ENCODE measurements at regions not wholly inside any gene's neighbourhood (a gene's known extent, or its start where the extent isn't known, plus 50 kb on each side); places are given as distances from the start of the nearest gene placed in this dataset.

DNA sequence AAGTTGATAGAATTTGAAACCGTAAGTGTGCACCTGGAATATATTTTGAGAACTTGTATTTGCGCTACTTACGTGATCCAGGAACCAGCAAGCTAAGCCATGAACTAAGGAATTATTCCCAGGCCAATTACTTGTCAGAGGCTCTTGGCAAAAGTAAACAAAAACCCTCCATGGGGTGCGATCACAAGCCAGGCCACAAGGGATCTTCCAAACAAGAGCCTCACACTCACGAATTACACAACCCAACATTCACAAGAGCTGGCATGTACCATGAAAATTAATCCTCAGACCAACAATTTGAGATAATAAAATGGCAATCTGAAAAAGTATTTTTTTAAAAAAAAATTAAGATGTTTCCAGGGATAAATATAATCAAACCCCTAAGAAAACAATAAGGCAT, 467.0 kb upstream of the AKR1E2 start:
- no peak overlapping the region for H2BK15ac ChIP-seq (ENCODE audit: low read depth, low read length)
- H3K27me3 ChIP-seq (ENCODE audit: insufficient read depth, low read length), result no peaks in the 10 kb centered on the region
- H3K27me3 Mint-ChIP-seq (ENCODE audit: low read depth), result no peaks in the 10 kb centered on the region; the same call in 1 of the 2 replicates
- H3K9me3 ChIP-seq (ENCODE audit: control insufficient read depth, low read depth, low read length), result no peaks in the 10 kb centered on the region
- no peaks in the 10 kb centered on the region for H3K9me3 Mint-ChIP-seq
- H2AK5ac ChIP-seq (ENCODE audit: insufficient read length, low read length), result no peak overlapping the region
- H4K8ac ChIP-seq (replicated peaks; ENCODE audit: insufficient read length, low read depth, low read length), result no peak overlapping the region
- H2BK5ac ChIP-seq (ENCODE audit: insufficient read length, low read length), result no peak overlapping the region
- H3K23ac ChIP-seq (ENCODE audit: insufficient read length, low read depth, low read length), result no peak overlapping the region
- H3K27ac Mint-ChIP-seq, result no peak overlapping the region
- H2AFZ ChIP-seq (ENCODE audit: low read length), result no peak overlapping the region
- no peaks in the 10 kb centered on the region for H3K79me2 ChIP-seq (ENCODE audit: insufficient read depth, low read length)
- H3T11ph ChIP-seq (ENCODE audit: low read length), result no peak overlapping the region
- H3K18ac ChIP-seq (ENCODE audit: insufficient read length, low read depth, low read length), result no peak overlapping the region
- no peaks in the 10 kb centered on the region for H3K79me1 ChIP-seq (ENCODE audit: insufficient read depth, low read depth, low read length, poor library complexity, severe bottlenecking)
- H3K4me1 Mint-ChIP-seq, result peaks cover 5% of the 10 kb centered on the region in 2 experiments
- no peak overlapping the region for H2BK120ac ChIP-seq (ENCODE audit: low read depth, low read length, poor library complexity, severe bottlenecking)
- H4K5ac ChIP-seq (ENCODE audit: insufficient read length, low read depth, low read length), result no peak overlapping the region
- no peak overlapping the region for H3K56ac ChIP-seq (ENCODE audit: insufficient read length, low read depth, low read length)
- no peak overlapping the region for H3K4ac ChIP-seq (ENCODE audit: low read depth, low read length)
- no peak overlapping the region for H2BK20ac ChIP-seq (ENCODE audit: low read depth, low read length, poor library complexity, severe bottlenecking)
- DNase-seq, result peak; percentile 46
- H3K4me2 ChIP-seq (ENCODE audit: insufficient read depth, insufficient read length, low read length), result no peak overlapping the region
- TF ChIP-seq, protein P1, sequence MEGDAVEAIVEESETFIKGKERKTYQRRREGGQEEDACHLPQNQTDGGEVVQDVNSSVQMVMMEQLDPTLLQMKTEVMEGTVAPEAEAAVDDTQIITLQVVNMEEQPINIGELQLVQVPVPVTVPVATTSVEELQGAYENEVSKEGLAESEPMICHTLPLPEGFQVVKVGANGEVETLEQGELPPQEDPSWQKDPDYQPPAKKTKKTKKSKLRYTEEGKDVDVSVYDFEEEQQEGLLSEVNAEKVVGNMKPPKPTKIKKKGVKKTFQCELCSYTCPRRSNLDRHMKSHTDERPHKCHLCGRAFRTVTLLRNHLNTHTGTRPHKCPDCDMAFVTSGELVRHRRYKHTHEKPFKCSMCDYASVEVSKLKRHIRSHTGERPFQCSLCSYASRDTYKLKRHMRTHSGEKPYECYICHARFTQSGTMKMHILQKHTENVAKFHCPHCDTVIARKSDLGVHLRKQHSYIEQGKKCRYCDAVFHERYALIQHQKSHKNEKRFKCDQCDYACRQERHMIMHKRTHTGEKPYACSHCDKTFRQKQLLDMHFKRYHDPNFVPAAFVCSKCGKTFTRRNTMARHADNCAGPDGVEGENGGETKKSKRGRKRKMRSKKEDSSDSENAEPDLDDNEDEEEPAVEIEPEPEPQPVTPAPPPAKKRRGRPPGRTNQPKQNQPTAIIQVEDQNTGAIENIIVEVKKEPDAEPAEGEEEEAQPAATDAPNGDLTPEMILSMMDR (conservative IDR thresholded peaks at IDR 0.05), result peak; percentile 22; the same call in 1 of the 3 replicates
- no peak overlapping the region for H3K14ac ChIP-seq (ENCODE audit: insufficient read depth, low read length)
- H2BK12ac ChIP-seq (ENCODE audit: insufficient read length, low read depth, low read length), result no peak overlapping the region
- H3K4me1 ChIP-seq (ENCODE audit: insufficient read depth, low read length), result no peaks in the 10 kb centered on the region
- H4K20me1 ChIP-seq (ENCODE audit: control insufficient read depth, insufficient read depth, insufficient read length), result no peaks in the 10 kb centered on the region
- no peak overlapping the region for H3K9ac ChIP-seq (ENCODE audit: extremely low read depth, insufficient read length, low read length)
- no peak overlapping the region for H4K91ac ChIP-seq (ENCODE audit: insufficient read length, low read depth, low read length)
- no CpG with 5 or more reads among the region's 5 CpGs for WGBS (ENCODE audit: extremely low coverage, insufficient read length, low lambda C conversion rate)
- no peaks in the 10 kb centered on the region for H3K36me3 Mint-ChIP-seq (ENCODE audit: insufficient read depth in 1 of 3, low read depth in 3 of 3)
- no peaks in the 10 kb centered on the region for H3K23me2 ChIP-seq (ENCODE audit: insufficient read length, low read depth, low read length, poor library complexity, severe bottlenecking)
- H3K27ac ChIP-seq (ENCODE audit: insufficient read length, low read depth, low read length), result no peak overlapping the region
- no peak overlapping the region for H3K4me3 Mint-ChIP-seq
